ENCODE measurements at regions not wholly inside any gene's neighbourhood (a gene's known extent, or its start where the extent isn't known, plus 50 kb on each side); places are given as distances from the start of the nearest gene placed in this dataset.

GRCh38 chr2:239905884-239906654, 119.1 kb downstream of the NDUFA10 start:
- no peak for TF ChIP-seq PPARA (CRISPR knock-in tag; IDR thresholded peaks at IDR 0.05; ENCODE audit: borderline replicate concordance)
- no peak for ATAC-seq

GRCh38 chr2:239905306-239905705, 119.8 kb downstream of the NDUFA10 start:
- no peak for ATAC-seq
- TF ChIP-seq CSRNP3 (CRISPR knock-in tag; IDR thresholded peaks at IDR 0.05) (no peak), GLIS3 (CRISPR knock-in tag; IDR thresholded peaks at IDR 0.05) (no peak), ESRRG (CRISPR knock-in tag; IDR thresholded peaks at IDR 0.05) (no peak), ISL1 (CRISPR knock-in tag; IDR thresholded peaks at IDR 0.05) (no peak), ZNF8 (CRISPR knock-in tag; IDR thresholded peaks at IDR 0.05) (no peak), ZNF70 (CRISPR knock-in tag; IDR thresholded peaks at IDR 0.05) (no peak), TCF4 (CRISPR knock-in tag; IDR thresholded peaks at IDR 0.05; ENCODE audit: borderline replicate concordance) (no peak), ZFP3 (CRISPR knock-in tag; IDR thresholded peaks at IDR 0.05) (no peak), PPARA (CRISPR knock-in tag; IDR thresholded peaks at IDR 0.05; ENCODE audit: borderline replicate concordance) (no peak), POU6F1 (CRISPR knock-in tag; IDR thresholded peaks at IDR 0.05; ENCODE audit: borderline replicate concordance, low read depth) (no peak), SNAI2 (CRISPR knock-in tag; IDR thresholded peaks at IDR 0.05) (no peak), ZC3H10 (CRISPR knock-in tag; IDR thresholded peaks at IDR 0.05) (no peak), TSHZ2 (CRISPR knock-in tag; IDR thresholded peaks at IDR 0.05) (no peak), CREB5 (CRISPR knock-in tag; IDR thresholded peaks at IDR 0.05; ENCODE audit: low read depth) (no peak), ZFP30 (CRISPR knock-in tag; IDR thresholded peaks at IDR 0.05) (no peak), CSDC2 (CRISPR knock-in tag; IDR thresholded peaks at IDR 0.05) (no peak), OSR1 (CRISPR knock-in tag; IDR thresholded peaks at IDR 0.05) (no peak), TOX (CRISPR knock-in tag; IDR thresholded peaks at IDR 0.05; ENCODE audit: borderline replicate concordance) (no peak)

- TF ChIP-seq BACH2 (CRISPR knock-in tag; IDR thresholded peaks at IDR 0.05; ENCODE audit: borderline replicate concordance) (no peak), TCF4 (CRISPR knock-in tag; IDR thresholded peaks at IDR 0.05; ENCODE audit: borderline replicate concordance) (no peak), ARNTL (CRISPR knock-in tag; IDR thresholded peaks at IDR 0.05; ENCODE audit: borderline replicate concordance, low read depth) (no peak), TOX (CRISPR knock-in tag; IDR thresholded peaks at IDR 0.05; ENCODE audit: borderline replicate concordance) (no peak), ZFP3 (CRISPR knock-in tag; IDR thresholded peaks at IDR 0.05) (no peak), ZFP30 (CRISPR knock-in tag; IDR thresholded peaks at IDR 0.05) (no peak)
- ATAC-seq = no peak
Observed at GRCh38 chr2:239904496-239904895, 120.6 kb downstream of the NDUFA10 start.

GRCh38 chr2:239903803-239904202, 121.3 kb downstream of the NDUFA10 start:
- no peak for TF ChIP-seq ARNTL (CRISPR knock-in tag; IDR thresholded peaks at IDR 0.05; ENCODE audit: borderline replicate concordance, low read depth)
- TF ChIP-seq BACH2 (CRISPR knock-in tag; IDR thresholded peaks at IDR 0.05; ENCODE audit: borderline replicate concordance) = no peak
- TF ChIP-seq TSHZ2 (CRISPR knock-in tag; IDR thresholded peaks at IDR 0.05) = no peak
- TF ChIP-seq TOX (CRISPR knock-in tag; IDR thresholded peaks at IDR 0.05; ENCODE audit: borderline replicate concordance) = no peak
- no peak for TF ChIP-seq PPARA (CRISPR knock-in tag; IDR thresholded peaks at IDR 0.05; ENCODE audit: borderline replicate concordance)
- no peak for TF ChIP-seq OSR1 (CRISPR knock-in tag; IDR thresholded peaks at IDR 0.05)
- no peak for TF ChIP-seq ZNF70 (CRISPR knock-in tag; IDR thresholded peaks at IDR 0.05)
- no peak for TF ChIP-seq ZC3H10 (CRISPR knock-in tag; IDR thresholded peaks at IDR 0.05)
- ATAC-seq = no peak
